ENCODE measurements at regions not wholly inside any gene's neighbourhood (a gene's known extent, or its start where the extent isn't known, plus 50 kb on each side); places are given as distances from the start of the nearest gene placed in this dataset.

DNA sequence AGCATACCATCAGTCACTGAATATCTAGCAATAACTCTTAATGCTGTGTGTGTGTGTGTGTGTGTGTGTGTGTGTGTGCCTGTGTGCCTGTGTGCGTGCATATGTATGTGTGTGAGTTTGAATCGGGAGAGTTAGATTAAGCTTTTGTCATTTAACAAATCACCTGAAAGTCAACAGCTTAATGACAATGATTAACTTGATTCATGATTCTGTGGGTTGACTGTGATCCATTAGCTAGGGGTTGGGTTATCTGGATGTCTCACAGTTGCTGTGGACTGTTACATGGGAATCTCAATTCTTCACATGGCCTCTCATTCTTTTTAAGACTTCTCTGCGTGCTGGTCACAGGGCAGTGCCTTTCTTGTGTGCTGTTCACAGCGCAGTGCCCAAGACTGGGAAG is 639.0 kb upstream of the SORCS1 start:
- in situ Hi-C loops (cut with HindIII; ENCODE audit: low pct_unique_long_range_greater_than_20kb, low sequenced_read_pairs), result no loop called here
- no peak for DNase-seq (ENCODE audit: low read depth)

DNA sequence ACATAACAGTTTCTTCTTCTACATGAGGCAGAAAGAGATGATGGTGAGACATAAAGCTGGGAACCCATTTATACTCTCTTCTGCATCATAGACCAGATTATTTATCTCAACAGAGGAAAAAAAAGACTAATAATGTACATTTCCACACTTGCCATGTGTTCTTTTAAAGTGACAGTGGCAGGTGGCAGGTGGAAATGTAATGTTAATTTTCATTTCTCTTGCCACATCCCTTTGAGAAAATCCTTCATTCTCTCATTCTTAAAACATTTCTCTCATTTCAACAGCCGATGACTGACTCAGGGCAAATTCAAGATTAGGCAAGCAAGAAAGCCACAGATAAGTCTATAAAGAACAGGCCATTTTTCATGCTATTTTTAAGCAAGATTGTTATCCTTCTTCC is 635.6 kb upstream of the SORCS1 start:
- no peak for DNase-seq (ENCODE audit: low read depth)
- in situ Hi-C loops (cut with HindIII; ENCODE audit: low pct_unique_long_range_greater_than_20kb, low sequenced_read_pairs), result no loop called here

DNA sequence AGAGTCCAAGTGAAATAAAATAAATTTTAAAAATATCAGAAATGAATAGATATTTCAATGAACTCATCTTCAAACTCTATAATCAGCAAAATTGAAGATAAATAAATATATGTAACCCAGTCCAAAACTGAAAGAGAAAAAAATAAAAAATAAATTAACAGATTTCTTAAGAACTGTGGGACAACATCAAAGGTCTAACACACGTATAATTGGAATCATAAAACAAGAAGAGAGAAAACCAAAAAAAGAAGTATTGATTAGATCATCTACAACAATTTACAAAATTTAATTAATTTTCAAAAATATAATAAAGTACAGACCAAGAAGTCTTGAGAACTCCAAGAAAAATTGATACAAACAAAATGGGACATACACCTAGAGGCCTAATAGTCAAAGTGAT is 625.8 kb upstream of the SORCS1 start:
- DNase-seq (ENCODE audit: low read depth), result no peak
- in situ Hi-C loops (cut with HindIII; ENCODE audit: low pct_unique_long_range_greater_than_20kb, low sequenced_read_pairs), result no loop called here

DNA sequence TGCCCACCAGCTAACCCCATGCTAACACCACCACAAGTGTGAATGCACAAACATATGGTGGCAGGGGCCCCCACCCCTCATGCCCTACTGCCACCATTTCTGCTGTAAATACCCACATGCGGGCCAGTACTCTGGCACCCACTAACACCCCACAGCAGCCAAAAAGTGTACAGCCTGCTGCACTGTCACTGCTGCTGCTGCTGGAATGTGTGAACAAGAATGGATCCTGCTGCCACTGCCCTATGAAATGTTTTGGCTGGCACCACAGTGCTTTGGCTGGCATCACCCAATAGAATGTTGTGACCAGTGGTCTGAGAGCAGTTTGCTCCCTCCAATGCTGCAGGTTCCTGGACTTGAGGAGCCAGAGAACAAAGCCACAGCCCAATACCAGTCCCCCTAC is 606.6 kb upstream of the SORCS1 start:
- in situ Hi-C loops (cut with HindIII; ENCODE audit: low pct_unique_long_range_greater_than_20kb, low sequenced_read_pairs), result no loop called here
- no peak for DNase-seq (ENCODE audit: low read depth)

DNA sequence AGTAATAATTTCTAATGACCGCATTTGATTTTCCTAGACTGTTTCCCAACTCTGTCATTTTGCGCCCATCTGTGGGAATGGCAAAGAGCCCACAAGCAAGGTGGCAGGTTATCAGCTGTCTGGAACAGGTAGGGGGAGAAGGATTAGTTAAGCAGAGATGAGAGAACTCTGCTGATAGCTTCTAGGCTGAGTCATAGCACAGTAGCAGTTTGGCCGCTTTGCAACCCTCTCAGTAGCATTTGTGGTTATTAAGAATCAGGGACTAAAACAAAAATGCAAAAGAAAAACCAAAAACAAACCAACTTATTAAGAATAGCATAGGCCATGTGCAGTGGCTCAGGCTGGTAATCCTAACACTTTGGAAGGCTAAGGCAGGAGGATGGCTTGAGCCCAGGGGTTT is 602.7 kb upstream of the SORCS1 start:
- DNase-seq (ENCODE audit: low read depth), result no peak

DNA sequence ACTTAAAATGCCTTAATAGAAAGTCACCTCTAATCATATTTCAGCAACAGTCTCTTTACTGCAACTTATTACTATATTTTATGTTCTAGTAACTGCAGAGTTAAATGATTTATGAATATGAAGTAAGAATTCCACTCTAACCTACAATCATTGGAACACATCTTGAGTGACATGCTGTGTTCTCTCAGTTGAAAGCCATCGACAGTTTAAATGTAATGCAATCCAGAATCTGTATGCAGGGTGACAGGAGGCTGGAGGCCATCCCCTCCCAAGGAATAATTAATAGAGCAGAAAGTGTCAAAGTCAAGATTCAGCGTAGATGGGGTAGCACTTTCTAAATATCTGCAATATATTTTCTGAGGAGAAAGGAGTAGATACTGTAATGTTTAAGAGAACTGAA is 590.3 kb upstream of the SORCS1 start:
- DNase-seq (ENCODE audit: low read depth), result no peak
- in situ Hi-C loops (cut with HindIII; ENCODE audit: low pct_unique_long_range_greater_than_20kb, low sequenced_read_pairs), result no loop called here

More for the DNA sequence above, 602.7 kb upstream of the SORCS1 start:
- in situ Hi-C loops (cut with HindIII; ENCODE audit: low pct_unique_long_range_greater_than_20kb, low sequenced_read_pairs), result no loop called here

DNA sequence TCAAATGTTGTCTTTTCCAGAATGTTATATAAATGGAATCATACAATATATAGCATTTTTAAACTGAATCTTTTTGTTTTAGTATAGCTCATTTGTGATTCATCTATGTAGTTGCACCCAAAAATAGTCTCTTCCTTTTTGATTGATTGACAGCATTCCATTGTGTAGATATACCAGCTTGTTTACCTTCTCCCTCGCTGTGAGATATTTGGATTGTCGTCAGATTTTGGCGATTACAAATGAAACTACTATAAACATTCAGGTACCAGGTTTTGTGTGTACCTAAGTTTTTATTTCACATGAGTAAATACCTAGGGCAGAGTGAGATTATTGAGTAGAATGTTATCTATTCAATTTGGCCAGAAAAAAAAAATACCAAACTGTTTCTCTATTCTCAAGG is 584.7 kb upstream of the SORCS1 start:
- no peak for DNase-seq (ENCODE audit: low read depth)
- in situ Hi-C loops (cut with HindIII; ENCODE audit: low pct_unique_long_range_greater_than_20kb, low sequenced_read_pairs), result no loop called here

DNA sequence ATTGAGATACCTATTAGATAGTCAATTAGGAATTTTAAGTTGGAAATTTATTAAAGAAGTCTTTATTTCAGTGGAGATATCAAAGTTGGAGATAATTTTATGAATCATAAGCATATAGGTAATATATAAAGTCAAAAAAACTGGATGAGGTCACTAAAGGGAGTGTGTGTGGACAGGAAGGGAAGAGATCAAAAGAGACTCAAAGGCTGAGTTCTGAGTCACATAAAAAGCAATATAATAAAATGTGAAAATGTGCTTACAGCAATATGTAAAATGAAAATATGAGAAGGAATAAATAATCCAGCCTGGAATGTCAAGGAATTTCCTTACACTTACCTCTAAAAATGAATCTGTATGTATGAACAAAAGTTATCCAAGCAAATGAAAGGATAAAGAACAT is 583.3 kb upstream of the SORCS1 start:
- in situ Hi-C loops (cut with HindIII; ENCODE audit: low pct_unique_long_range_greater_than_20kb, low sequenced_read_pairs), result no loop called here
- DNase-seq (ENCODE audit: low read depth), result no peak

DNA sequence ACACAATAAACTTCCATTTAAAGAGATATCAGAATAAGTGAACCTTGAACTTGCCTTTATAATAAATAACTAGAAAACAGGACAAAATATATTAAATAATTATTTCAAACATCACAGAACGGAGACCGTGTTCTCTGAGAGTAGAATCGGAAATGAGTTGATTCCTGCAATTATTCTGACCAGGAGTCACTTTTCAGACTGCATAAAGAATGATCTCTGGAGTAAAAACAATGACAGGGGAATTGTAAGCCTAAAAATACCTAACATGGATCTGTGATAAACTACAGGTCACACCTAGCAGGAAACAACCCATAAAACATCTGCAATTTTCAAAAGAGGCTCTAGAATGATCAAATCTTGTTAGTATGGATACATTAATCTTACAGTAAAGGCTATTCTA is 577.5 kb upstream of the SORCS1 start:
- in situ Hi-C loops (cut with HindIII; ENCODE audit: low pct_unique_long_range_greater_than_20kb, low sequenced_read_pairs), result no loop called here
- no peak for DNase-seq (ENCODE audit: low read depth)

DNA sequence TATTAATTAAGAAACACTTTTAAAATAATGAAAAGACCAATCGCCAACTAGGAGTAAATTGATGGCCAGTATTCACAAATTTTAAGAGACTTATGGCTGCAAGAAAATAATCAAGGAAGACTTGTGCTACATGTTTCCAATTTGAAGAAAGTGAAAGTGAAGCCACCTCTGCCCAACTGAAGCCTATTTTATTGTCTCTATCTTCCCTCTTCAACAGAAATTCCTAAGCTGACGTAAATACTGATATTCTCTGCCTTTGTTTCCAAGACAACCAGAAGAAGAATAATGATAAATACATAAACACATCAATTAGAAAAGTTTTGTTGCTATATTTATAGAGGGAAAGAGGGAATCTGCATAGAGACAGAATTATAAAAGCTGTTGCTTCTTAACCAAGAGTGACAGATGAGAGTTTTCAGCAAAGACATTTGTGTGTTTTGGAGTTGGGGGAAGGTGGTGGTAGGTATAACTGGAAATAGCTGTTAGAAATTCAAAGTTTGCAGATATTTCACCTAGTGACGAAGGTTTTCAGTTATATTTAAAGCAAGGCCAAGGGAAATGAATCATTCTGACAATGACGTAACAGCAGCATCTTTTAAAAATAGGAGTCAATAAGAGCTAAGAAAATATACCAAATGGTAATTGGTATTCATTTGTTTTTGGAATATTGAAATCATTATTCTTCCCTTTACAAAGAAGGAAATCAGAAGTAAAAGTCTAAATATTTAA is 576.6 kb upstream of the SORCS1 start:
- DNase-seq (ENCODE audit: low read depth), result no peak
- in situ Hi-C loops (cut with HindIII; ENCODE audit: low pct_unique_long_range_greater_than_20kb, low sequenced_read_pairs), result no loop called here

DNA sequence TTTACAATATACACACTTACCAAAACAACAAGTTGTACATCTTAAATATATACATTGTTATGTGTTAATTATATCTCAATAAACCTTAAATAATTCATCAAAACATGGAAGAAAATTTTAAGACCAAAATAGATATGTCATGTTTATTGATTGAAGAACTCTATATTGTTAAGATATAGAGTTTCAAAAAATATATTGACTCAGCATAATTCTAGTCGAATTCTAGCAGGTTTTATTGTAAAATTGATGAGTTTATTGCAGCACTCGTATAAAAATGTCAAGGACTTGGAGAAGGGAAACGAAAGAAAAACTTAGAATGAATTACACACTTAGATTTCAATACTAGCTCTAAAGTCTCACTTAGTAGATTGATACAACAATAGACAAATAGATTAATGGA is 575.4 kb upstream of the SORCS1 start:
- in situ Hi-C loops (cut with HindIII; ENCODE audit: low pct_unique_long_range_greater_than_20kb, low sequenced_read_pairs), result no loop called here
- DNase-seq (ENCODE audit: low read depth), result no peak

DNA sequence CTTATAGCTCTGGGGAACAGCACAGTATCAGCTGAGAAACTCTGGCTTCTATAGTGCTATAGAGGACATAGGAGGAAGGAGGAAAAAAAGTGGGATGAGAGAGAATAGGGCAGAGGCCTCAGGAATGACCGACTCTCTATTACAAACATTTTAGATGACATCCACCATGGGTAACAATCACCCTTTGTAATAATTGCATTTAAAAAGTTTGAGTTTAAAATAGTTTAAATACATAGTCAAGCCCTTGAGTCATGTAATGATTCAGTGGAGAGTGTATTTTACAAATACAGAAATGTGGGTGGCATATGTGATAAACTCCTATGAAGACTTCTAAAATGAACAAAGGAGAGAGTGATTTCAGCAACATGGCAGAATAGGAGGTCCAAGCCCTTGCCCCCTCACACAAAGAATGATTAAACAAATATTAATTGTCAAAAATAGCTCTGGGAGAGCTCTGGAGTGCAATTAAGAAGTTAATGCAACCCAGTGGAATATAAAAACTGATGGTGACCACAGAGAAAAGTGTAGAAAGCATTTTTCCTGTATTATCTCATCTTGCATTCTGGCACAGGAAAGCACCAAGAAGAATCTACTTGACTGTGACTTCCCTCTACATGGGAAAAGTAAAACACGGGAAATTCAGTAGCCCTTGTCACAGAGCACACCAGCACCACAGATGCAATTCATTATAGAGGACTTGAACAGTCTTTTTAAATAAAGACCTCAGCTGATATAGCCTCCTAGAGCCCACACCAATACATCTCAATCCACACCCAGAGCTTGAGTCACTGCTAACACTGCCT is 569.0 kb upstream of the SORCS1 start:
- in situ Hi-C loops (cut with HindIII; ENCODE audit: low pct_unique_long_range_greater_than_20kb, low sequenced_read_pairs), result no loop called here
- DNase-seq (ENCODE audit: low read depth), result no peak

DNA sequence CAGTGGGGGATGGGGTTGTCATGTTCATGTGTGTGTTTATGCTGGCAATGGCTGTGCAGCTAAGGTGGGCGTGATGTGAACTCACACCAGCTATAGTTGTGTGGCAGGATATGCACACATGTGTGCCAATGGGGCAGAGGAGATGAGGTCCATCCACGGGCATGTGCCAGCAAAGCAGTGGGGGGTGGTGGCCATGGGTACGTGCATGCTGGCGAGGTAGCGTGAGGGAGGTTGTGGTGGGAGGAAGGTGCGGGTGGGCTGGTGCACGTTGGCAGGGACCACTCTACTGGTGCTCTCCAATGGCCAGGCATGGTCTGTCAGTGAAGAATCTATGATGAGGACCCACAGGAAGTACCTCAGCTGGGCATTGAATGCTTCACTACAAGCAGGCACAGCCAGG is 567.5 kb upstream of the SORCS1 start:
- in situ Hi-C loops (cut with HindIII; ENCODE audit: low pct_unique_long_range_greater_than_20kb, low sequenced_read_pairs), result no loop called here
- no peak for DNase-seq (ENCODE audit: low read depth)

DNA sequence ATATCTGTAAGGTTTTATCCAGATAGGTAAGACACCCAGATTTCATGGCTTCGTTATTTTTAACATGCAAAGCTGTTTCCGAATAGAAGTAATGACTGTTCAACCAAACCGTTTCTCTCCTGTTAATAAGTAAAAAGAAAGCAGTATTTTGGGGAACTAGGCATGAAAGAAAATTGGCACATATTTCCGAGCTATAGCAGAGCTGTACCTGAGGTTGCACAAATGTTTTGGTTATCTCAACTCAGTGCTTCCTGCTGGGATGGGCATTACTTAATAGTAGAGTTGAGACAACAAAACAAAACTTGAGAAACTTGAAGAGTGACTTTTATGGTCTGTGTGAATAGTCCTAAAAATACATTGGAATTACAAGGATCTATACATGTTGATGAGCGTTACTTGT is 564.3 kb upstream of the SORCS1 start:
- no peak for DNase-seq (ENCODE audit: low read depth)
- in situ Hi-C loops (cut with HindIII; ENCODE audit: low pct_unique_long_range_greater_than_20kb, low sequenced_read_pairs), result no loop called here

DNA sequence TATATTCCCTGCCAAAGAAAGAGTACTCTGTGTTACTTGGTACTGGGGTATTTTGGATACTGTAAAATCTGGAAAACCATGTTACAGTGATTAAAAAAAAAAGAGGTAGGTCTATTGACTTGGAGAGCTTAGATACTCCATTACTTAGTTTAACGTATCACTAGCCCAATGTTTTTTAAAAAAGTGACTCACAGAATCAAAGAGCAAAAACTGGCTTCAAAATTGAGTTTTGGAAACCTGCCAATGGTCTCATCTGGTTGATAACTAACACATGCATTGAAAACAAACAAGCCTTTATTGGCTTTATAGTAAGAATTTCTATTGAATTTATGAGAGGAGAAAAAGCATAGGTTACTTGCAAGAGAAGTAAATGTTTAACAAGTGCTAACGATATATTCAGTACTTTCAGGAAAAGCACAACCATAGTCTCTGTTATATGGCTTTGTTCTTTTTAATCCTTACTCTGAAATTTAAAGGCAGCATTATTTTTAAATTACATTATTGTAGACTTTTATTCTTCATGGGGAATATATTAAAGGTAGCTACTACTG is 563.3 kb upstream of the SORCS1 start:
- in situ Hi-C loops (cut with HindIII; ENCODE audit: low pct_unique_long_range_greater_than_20kb, low sequenced_read_pairs), result no loop called here
- peak; percentile 12 for DNase-seq (ENCODE audit: low read depth)

DNA sequence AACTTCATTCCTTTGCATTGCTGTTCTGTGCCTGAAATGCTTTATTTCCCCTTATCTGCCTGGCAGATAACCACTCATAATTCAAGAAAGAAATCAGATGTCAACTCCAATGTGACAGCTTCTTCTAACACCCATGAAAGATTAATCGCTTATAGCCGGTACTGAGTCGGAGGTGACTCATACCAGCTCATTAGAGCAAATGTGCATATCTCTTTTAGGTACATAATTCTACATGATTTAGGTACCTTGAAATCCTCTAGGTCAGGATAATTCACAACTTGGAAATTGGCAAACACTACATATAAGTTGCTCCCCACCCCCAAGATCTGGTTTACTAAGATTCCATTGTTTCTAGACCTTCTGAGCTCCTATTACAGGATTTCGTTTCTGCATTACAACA is 554.4 kb upstream of the SORCS1 start:
- DNase-seq (ENCODE audit: low read depth), result no peak

DNA sequence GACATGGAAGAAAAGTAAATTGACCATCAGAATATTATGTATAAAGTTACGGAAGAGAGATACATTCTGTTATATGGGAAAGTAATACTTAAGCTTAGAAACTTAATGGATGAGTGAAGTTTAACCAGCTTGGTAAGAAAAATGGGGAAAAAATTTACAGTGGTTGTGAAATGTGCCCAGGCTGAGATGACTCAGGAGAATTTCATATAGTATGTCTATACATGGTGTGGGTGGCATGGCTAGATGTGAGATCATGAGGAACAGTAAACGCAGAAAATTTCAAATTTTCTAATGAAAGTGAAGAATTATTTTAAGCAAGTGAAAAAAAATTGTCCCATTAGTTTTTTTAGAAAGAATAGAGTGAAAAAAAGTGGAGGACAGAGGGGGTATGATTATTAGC is 552.5 kb upstream of the SORCS1 start:
- in situ Hi-C loops (cut with HindIII; ENCODE audit: low pct_unique_long_range_greater_than_20kb, low sequenced_read_pairs), result no loop called here

More for the DNA sequence above, 554.4 kb upstream of the SORCS1 start:
- in situ Hi-C loops (cut with HindIII; ENCODE audit: low pct_unique_long_range_greater_than_20kb, low sequenced_read_pairs), result no loop called here

DNA sequence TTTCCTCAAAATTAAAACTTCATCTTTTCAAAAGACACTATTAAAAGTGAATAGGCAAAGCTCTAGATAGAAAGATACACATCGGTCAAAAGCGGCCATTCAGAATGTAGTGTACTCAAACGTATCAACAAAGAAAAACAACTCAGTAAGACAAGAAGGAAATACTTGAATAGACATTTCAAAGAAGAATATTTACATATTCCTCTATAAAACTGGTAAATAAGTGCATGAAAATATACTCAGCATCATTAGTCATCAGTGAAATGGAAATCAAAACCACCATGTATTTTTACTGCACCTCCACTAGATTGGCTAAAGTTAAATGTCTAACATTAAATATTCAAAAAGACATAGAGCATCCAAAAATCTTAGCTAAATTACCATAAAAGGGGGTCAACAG is 551.1 kb upstream of the SORCS1 start:
- DNase-seq (ENCODE audit: low read depth), result no peak
- in situ Hi-C loops (cut with HindIII; ENCODE audit: low pct_unique_long_range_greater_than_20kb, low sequenced_read_pairs), result no loop called here

More for the DNA sequence above, 552.5 kb upstream of the SORCS1 start:
- no peak for DNase-seq (ENCODE audit: low read depth)

DNA sequence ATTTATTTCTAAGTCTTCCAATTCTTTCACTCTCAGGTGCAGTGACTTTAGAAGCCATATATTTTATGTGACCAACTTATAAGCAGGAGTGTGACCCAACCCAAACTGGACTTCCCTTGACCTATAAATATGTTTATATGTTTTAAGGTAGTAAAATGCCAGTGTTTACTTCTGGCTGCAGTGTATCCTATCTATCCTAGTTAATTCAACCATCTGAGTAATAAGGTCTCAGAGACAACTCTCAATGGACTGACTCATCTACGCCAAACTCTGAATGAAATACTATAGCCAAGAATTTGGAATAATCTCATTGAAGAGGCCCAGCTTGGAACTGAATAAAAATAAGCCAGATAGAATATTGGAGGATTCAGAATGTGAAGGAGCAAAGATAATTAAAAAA is 544.5 kb upstream of the SORCS1 start:
- in situ Hi-C loops (cut with HindIII; ENCODE audit: low pct_unique_long_range_greater_than_20kb, low sequenced_read_pairs), result no loop called here
- DNase-seq (ENCODE audit: low read depth), result no peak
